ENCODE measurements at regions not wholly inside any gene's neighbourhood (a gene's known extent, or its start where the extent isn't known, plus 50 kb on each side); places are given as distances from the start of the nearest gene placed in this dataset.

GRCh38 chr2:60634438-60634837 lies 81.0 kb upstream of the BCL11A start:
- Mint-ChIP-seq H3K4me1 (ENCODE audit: low read depth) (no peaks in the 10 kb centered on the region), H3K36me3 (ENCODE audit: low read depth) (no peaks in the 10 kb centered on the region), H3K27me3 (no peaks in the 10 kb centered on the region)

GRCh38 chr2:60641811-60642788 lies 88.6 kb upstream of the BCL11A start:
- no peak overlapping the region for H3K27ac Mint-ChIP-seq
- peaks cover 3% of the 10 kb centered on the region for H3K27me3 Mint-ChIP-seq
- no peak overlapping the region for H3K4me3 Mint-ChIP-seq
- H3K36me3 Mint-ChIP-seq (ENCODE audit: low read depth): no peaks in the 10 kb centered on the region
- intact Hi-C loops (cut with micrococcal nuclease): no loop called here
- H3K4me1 Mint-ChIP-seq (ENCODE audit: low read depth): peaks cover 7% of the 10 kb centered on the region
- no peaks in the 10 kb centered on the region for H3K9me3 Mint-ChIP-seq

More at GRCh38 chr2:60634438-60634837, 81.0 kb upstream of the BCL11A start:
- Mint-ChIP-seq H3K4me3 (no peak overlapping the region), H3K27ac (no peak overlapping the region), H3K9me3 (no peaks in the 10 kb centered on the region)
- intact Hi-C loops (cut with micrococcal nuclease): no loop called here

DNA sequence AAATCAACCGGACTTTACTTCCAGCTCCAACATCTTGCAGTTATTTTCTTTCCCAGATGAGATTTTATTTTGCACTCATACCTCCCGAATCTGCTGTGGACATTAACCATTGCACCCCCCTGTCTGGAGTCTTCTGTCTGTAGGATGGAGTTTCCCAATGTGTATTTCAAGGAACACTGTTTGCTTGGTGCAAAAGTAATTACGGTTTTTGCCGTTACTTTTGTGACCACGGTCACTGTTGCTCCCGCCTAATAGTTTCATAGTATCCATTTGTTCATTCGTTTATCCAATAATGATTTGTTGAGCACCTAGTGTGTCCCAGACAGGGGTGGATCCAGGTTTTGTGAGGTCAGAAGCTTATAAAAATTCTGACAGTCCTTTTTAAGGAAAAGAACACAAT lies 90.3 kb upstream of the BCL11A start:
- H3K27ac Mint-ChIP-seq: no peak overlapping the region
- peaks cover 3% of the 10 kb centered on the region for H3K27me3 Mint-ChIP-seq
- H3K4me1 Mint-ChIP-seq (ENCODE audit: low read depth): peaks cover 7% of the 10 kb centered on the region
- no peaks in the 10 kb centered on the region for H3K9me3 Mint-ChIP-seq
- no peak overlapping the region for H3K4me3 Mint-ChIP-seq
- intact Hi-C loops (cut with micrococcal nuclease): no loop called here
- H3K36me3 Mint-ChIP-seq (ENCODE audit: low read depth): no peaks in the 10 kb centered on the region

- intact Hi-C loops (cut with micrococcal nuclease): no loop called here
- Mint-ChIP-seq H3K27ac (no peak overlapping the region), H3K4me3 (no peak overlapping the region), H3K4me1 (ENCODE audit: low read depth) (peaks cover 7% of the 10 kb centered on the region), H3K9me3 (no peaks in the 10 kb centered on the region), H3K36me3 (ENCODE audit: low read depth) (no peaks in the 10 kb centered on the region), H3K27me3 (peaks cover 3% of the 10 kb centered on the region)
Observed at GRCh38 chr2:60644951-60645350, 91.5 kb upstream of the BCL11A start.

DNA sequence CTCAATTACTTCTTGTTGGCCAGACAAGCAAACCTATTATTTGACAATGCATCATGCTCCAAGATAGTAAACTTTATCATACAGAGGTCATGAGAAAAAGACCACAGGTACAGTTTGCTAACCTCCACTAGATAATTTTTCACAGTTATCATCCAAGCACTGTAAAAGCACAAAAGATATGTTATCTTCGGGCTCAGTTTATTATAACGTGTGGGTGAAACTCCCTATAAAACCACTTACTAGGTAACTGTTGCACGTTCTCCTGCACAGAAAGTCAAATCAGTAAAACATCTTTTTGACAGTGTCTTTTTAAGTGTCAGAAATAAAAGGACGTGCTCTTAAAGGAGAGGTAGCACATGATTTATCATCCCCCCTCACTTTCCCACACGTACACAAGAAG lies 94.7 kb upstream of the BCL11A start:
- intact Hi-C loops (cut with micrococcal nuclease): no loop called here
- Mint-ChIP-seq H3K27ac (no peak overlapping the region), H3K36me3 (ENCODE audit: low read depth) (no peaks in the 10 kb centered on the region), H3K4me3 (no peak overlapping the region), H3K9me3 (no peaks in the 10 kb centered on the region), H3K27me3 (no peaks in the 10 kb centered on the region), H3K4me1 (ENCODE audit: low read depth) (no peaks in the 10 kb centered on the region)

- Mint-ChIP-seq H3K4me3 (no peak overlapping the region), H3K27ac (no peak overlapping the region), H3K4me1 (ENCODE audit: low read depth) (no peaks in the 10 kb centered on the region), H3K36me3 (ENCODE audit: low read depth) (no peaks in the 10 kb centered on the region), H3K9me3 (no peaks in the 10 kb centered on the region), H3K27me3 (peaks cover 3% of the 10 kb centered on the region)
- intact Hi-C loops (cut with micrococcal nuclease): no loop called here
Observed at GRCh38 chr2:60649721-60650120, 96.3 kb upstream of the BCL11A start.

- H3K27ac Mint-ChIP-seq: no peak overlapping the region
- peaks cover 3% of the 10 kb centered on the region for H3K27me3 Mint-ChIP-seq
- intact Hi-C loops (cut with micrococcal nuclease): no loop called here
- H3K9me3 Mint-ChIP-seq: no peaks in the 10 kb centered on the region
- no peak overlapping the region for H3K4me3 Mint-ChIP-seq
- no peaks in the 10 kb centered on the region for H3K36me3 Mint-ChIP-seq (ENCODE audit: low read depth)
- no peaks in the 10 kb centered on the region for H3K4me1 Mint-ChIP-seq (ENCODE audit: low read depth)
Observed at GRCh38 chr2:60652832-60653340, 99.4 kb upstream of the BCL11A start.

GRCh38 chr2:60657673-60658072 lies 98.4 kb upstream of the PAPOLG start:
- Mint-ChIP-seq H3K36me3 (ENCODE audit: low read depth) (no peaks in the 10 kb centered on the region), H3K4me3 (no peak overlapping the region), H3K4me1 (ENCODE audit: low read depth) (peaks cover 25% of the 10 kb centered on the region), H3K9me3 (no peaks in the 10 kb centered on the region), H3K27me3 (peaks cover 3% of the 10 kb centered on the region), H3K27ac (no peak overlapping the region)
- intact Hi-C loops (cut with micrococcal nuclease): no loop called here

DNA sequence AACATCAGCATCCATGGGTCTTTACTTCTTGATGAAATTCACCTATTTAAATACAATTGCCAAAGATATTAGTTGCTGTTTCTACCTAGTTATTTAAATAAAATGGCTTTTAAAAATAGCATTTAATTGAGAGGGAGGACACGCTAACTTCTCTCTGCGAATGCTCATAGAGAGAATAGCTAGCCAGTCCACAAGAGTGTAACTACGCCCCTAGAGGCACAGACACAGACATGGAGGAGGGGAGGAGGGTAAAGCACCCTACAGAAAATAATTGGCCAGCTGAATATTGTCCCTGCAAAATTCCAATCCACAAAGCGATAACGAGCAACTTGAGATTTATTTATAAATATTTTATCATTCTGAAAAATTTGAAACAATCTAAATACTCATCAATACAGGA lies 97.0 kb upstream of the PAPOLG start:
- Mint-ChIP-seq H3K4me1 (ENCODE audit: low read depth) (peaks cover 33% of the 10 kb centered on the region), H3K27ac (no peak overlapping the region), H3K9me3 (peaks cover 4% of the 10 kb centered on the region), H3K36me3 (ENCODE audit: low read depth) (no peaks in the 10 kb centered on the region), H3K4me3 (no peak overlapping the region), H3K27me3 (peaks cover under 1% of the 10 kb centered on the region)
- intact Hi-C loops (cut with micrococcal nuclease): no loop called here

GRCh38 chr2:60661073-60661738 lies 94.9 kb upstream of the PAPOLG start:
- Mint-ChIP-seq H3K27me3 (no peaks in the 10 kb centered on the region), H3K4me1 (ENCODE audit: low read depth) (peaks cover 33% of the 10 kb centered on the region), H3K27ac (peak overlapping the region; percentile 35), H3K36me3 (ENCODE audit: low read depth) (no peaks in the 10 kb centered on the region), H3K4me3 (no peak overlapping the region), H3K9me3 (peaks cover 10% of the 10 kb centered on the region)
- intact Hi-C loops (cut with micrococcal nuclease): no loop called here

- Mint-ChIP-seq H3K4me1 (ENCODE audit: low read depth) (peaks cover 33% of the 10 kb centered on the region), H3K27ac (peak overlapping the region; percentile 35), H3K27me3 (no peaks in the 10 kb centered on the region), H3K9me3 (peaks cover 10% of the 10 kb centered on the region), H3K36me3 (ENCODE audit: low read depth) (no peaks in the 10 kb centered on the region), H3K4me3 (peak overlapping the region; percentile 17)
- intact Hi-C loops (cut with micrococcal nuclease): no loop called here
Observed at GRCh38 chr2:60662781-60663180, 93.3 kb upstream of the PAPOLG start.

DNA sequence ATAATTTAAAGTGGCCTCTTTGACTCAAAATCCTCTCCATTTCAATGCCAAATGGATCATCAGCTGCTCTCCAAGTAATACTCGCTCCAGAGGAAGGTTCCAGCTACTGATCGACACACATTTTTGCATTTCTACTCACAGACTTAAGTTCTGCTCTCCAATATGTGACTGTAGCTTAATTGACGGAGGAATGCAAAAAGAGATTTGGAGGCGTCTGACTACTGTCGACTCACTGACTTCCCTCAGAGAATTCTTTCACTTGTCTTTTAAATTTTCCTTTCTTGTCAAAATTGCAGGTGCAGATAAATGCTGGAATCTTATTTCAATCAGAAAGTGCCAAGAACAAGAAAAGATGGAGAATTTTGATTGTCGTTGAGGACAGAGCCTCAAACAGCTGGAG lies 84.1 kb upstream of the PAPOLG start:
- H3K36me3 Mint-ChIP-seq (ENCODE audit: low read depth): no peaks in the 10 kb centered on the region
- intact Hi-C loops (cut with micrococcal nuclease): no loop called here
- H3K27me3 Mint-ChIP-seq: no peaks in the 10 kb centered on the region
- no peak overlapping the region for H3K4me3 Mint-ChIP-seq
- H3K4me1 Mint-ChIP-seq (ENCODE audit: low read depth): peaks cover 6% of the 10 kb centered on the region
- H3K9me3 Mint-ChIP-seq: no peaks in the 10 kb centered on the region
- H3K27ac Mint-ChIP-seq: no peak overlapping the region

DNA sequence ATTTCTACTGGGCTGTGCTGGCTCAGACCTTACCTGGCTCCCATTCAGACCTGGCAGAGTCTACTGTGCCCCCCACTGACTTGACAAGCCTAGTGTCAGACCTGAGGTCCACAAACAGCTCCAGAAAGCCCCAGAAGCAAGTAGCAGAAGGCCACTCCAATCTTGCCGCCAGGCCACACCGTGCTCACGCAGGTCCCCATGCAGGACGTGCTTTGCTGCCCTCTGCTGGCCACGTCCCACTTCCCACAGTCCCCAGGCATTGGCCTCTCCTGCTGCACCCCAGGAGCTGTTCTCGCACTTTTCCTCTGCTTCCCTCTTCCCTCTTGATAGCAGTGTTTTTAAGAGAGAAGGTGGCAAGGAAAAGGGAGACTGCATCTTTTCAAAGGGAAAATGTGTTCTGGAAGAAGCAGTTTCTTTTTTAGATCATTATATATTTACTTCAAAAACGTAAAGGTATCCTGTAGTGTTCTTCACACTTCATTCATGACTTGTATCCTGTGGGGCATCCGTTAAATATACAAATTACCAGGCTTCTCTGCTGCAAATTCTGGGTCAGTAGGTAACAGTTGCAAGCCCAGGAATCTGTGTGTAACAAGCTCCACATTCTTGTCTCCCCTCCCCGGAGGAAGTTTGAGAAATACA lies 81.4 kb upstream of the PAPOLG start:
- H3K27me3 Mint-ChIP-seq: no peaks in the 10 kb centered on the region
- no peak overlapping the region for H3K4me3 Mint-ChIP-seq
- H3K4me1 Mint-ChIP-seq (ENCODE audit: low read depth): peaks cover 16% of the 10 kb centered on the region
- H3K36me3 Mint-ChIP-seq (ENCODE audit: low read depth): no peaks in the 10 kb centered on the region
- intact Hi-C loops (cut with micrococcal nuclease): no loop called here
- H3K27ac Mint-ChIP-seq: no peak overlapping the region
- H3K9me3 Mint-ChIP-seq: no peaks in the 10 kb centered on the region

DNA sequence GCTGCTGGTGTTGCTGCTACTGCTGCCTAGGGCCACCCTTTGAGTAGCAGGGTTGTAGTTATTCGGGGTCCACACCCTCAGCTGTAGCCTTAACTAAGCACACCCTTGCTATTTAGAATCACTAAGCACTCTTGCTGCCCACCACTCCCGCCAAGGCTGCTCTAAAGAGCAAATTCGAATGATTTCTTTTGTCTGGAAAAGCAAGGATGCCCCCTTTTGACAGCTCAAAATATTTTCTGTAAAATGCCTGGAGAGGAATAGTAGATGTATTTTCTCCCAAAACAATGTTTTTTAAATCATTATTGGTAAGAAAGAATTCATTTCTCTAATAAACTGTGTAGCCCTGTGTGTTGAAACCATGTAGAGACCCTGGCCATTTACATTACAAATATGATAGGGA lies 80.8 kb upstream of the PAPOLG start:
- Mint-ChIP-seq H3K4me1 (ENCODE audit: low read depth) (peaks cover 16% of the 10 kb centered on the region), H3K27me3 (no peaks in the 10 kb centered on the region), H3K4me3 (no peak overlapping the region), H3K27ac (no peak overlapping the region), H3K36me3 (ENCODE audit: low read depth) (no peaks in the 10 kb centered on the region), H3K9me3 (no peaks in the 10 kb centered on the region)
- intact Hi-C loops (cut with micrococcal nuclease): no loop called here
